HT-29 (cell line): ENCODE measurements at regions not wholly inside any gene's neighbourhood (a gene's known extent, or its start where the extent isn't known, plus 50 kb on each side); places are given as distances from the start of the nearest gene placed in this dataset.

Experiments used
- DNase-seq: peaks from one replicate; pipeline ENCODE4 v3.0.0-alpha.2; 2015; ENCODE audit warnings: low spot score

DNA sequence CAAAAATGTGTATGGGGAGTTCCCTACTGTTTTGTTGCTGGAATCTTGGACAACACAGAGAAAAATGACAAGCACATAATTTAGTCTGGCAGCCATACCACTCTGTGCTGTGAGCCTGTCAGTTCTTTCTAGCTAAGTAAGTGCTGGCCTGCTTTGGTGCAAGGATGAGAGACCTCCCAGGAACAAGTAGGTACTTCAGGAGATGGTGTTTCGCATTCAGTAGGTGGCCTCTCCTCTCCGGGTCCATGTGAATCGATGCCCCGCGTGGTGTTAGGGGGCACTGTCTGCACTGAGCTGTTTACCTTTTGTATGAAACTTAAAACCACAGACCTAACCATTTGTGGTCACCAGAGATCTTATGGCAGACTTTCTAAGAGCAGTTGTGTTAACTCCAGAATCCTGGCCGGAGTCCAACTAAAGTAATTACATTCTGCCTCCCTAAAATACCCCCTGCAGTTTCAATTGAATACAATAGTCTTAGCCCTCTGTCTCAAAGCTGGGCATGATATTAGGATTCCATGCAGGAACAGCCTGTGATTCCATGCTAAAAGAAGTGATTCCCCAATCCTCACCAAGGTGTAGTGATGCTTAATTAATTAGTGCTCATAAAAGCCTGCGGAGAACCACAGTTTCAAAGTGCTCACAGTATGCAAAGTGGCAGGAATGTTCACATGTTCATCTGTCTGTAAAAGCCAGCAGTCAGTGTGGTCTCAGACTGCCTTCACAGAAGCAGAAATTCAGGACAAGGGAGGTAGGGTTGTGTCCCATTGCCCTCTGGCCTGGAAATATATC is 64.2 kb downstream of the LLPH start:
- DNase-seq, result peak; percentile 15

- no peak for DNase-seq
Measured at GRCh38 chr12:66065641-66066136, 64.9 kb downstream of the LLPH start.

DNA sequence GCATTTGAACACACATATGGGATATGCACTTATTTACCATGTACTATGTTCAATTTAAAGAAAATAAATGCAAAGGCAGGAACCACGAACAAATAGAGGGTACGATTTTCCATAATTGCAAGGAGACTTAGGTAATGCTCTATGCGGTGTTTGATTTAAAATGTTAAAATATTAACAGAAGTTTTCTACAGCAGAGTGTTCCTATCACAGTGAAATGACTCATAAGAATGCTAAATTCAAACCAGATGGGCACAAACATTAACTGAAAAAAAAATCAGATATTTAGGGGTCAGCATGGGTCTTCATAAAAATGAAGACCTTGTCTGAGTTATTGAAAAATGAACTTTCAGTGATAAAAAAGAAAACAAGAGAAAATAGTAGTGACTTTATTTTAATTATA is 65.4 kb downstream of the LLPH start:
- no peak for DNase-seq

DNA sequence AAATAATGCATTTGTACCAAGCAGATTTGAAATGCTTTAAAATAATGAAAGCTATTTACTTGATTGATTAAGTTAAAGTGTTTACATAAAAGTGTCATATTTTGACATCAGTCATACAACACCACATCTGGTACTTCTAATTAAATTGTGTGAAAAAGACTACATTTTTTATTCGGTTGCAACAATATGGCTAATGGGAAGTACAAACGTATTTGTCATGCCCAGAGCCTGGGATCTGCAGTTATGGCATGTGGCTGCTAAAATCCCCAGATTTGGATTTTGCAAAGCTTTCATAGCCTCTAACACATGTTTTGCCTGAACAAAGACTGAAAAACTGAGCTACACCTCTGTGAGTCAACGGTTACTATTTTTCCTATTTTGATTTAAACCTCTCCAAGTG is 66.6 kb downstream of the LLPH start:
- no peak for DNase-seq

DNA sequence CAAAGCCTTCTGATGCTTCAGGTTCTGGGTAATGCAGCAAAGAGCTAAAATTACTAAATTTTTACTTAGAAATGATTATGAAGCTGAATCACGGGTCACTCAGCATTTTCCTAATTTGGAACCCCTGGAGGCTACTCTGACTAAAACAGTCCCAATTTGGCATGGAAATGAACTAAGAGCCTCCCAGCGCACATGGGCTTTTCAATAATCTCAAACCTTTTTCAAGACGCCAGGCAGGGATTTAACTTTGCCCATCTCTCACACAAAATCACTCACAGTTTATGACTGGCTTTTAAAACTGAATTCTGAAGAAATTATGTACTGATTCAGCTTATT is 68.3 kb downstream of the LLPH start:
- no peak for DNase-seq

DNA sequence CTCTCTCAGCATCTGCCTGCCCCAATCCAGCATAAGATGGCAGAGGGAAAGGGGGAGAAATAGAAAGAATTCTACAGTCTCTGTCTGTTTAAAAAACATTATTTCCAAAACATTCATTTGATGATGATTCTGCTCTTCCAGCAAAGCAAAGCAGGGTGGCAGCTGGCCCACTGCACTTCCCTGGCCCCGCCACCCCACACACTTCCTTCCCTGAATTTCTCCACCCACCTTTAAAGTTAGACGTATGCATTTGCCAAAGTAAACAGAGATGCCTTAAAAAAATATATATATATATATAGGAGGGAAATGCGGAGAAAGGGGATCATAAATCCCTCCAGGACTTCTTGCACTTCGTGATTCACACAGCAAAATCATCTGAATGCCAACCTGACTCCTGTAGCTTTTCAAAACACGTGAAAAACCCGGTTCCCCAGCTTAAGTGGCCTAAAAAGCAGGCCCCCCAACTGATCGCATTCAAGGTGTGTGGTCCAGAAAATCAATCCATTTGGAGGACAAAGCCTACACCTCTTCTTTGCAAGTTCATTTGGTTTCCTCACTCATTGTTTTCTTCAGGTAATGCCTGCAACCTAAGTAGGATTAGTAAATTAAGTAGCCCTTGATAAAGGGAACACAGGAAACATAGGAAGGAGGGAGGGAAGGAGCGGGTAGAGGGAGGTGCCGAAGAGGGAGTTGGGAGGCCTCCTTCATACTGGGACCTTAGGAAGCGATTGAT is 68.8 kb downstream of the LLPH start:
- no peak for DNase-seq

DNA sequence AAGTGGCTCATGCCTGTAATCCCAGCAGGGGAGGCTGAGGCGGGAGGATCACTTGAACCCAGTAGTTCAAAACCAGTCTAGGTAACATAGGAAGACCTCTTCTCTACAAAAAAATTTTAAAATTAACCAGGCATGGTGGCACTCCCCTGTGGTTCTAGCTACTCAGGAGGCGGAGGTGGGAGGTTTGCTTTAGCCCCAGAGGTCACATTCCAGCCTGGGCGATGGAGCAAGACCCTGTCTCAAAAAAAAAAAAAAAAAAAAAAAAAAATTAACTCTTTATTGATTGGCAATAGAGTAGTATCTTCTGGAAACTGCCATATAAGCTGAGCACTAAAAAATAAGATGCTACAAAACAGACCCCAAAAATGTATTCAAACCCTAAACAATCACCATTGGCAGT is 69.5 kb downstream of the LLPH start:
- DNase-seq, result no peak

GRCh38 chr12:66060163-66060907 is 70.2 kb downstream of the LLPH start:
- DNase-seq, result no peak

DNA sequence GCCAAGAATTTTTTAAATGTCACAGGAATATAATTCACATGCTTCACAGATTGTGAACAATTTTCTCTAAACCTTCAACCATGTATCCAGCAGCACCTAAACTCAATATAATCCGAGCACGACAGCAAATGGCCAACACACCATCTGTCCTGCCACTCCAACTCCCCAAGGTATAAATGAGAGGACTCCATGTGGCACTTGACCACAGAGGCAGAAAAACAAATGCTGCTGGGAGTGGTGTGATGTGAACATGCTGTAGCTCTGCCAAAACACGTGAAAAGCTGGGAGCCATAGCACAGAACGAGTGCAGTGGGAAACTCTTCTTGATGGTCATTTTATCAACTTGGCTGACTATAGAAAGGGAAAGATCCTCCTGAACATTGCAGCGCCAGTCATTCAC is 70.9 kb downstream of the LLPH start:
- no peak for DNase-seq

GRCh38 chr12:66058554-66058953 is 72.0 kb downstream of the LLPH start:
- no peak for DNase-seq

DNA sequence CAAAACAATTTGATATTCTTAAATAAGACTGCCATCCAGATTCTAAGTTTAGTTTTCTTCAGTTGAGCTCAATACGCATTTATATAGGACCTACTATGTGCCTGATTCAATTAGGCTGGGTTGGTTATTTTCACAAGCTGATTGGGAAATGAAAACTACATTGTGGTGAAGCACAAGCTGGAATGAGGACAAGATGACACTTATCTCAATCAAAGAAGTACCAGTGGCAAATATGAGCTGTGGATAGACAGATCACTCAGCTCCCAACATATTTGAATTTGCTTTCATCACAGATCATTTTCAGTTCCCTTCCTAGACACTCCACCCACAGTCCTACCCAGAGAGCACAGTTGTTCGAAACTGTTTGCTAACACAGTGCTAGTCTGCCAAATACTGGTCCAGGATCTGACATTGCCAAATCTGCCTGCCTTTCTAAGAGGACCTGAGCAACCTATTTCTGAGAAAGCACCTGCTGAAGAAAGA is 74.7 kb downstream of the LLPH start:
- DNase-seq, result no peak

DNA sequence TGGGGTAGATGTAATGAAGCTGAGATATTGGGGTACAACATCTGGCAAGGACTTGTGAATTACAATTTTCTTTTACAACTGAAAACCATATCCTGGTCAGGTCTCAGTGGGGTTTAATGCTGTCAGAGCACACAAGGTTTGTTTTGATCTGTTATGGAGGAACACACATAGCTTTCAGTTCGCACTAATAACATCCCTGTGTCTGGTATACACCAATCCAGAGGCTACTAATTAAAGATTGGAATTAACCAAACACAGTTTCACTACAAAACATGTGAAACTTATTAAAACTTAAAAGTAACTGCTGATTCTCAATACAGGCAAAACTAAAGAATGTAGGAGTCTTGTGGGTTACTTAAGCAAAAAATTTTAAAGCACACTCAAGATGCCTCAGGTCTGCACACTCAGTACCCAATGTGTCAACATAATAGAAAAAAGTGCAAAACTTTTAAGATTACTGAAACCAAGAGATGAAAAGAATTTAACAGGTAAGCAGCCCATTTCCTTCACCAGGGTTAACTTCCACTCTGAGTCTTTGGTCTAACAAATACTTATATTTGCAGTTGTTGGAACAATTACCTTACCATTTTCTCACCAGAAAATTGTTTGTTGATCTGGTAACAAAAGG is 77.4 kb downstream of the LLPH start:
- DNase-seq, result no peak

DNA sequence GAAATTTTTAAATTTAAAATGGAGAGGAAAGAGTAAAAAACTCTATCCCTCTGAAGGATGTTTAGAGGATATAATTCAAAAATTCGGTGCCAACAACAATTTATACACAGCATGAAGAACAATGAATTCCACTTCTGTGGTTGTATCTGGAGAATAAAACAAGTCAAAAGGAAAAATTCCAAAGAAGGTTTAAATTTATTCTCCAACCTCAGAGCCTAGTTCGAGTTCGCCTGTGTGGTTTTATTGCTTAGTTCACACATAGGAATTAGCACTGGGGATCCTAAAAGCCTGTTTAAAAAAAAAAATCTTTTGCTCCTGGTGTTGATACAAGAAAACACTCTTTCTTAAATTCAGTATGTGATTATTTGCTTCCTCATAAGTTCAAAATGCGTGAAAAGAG is 79.2 kb downstream of the LLPH start:
- DNase-seq, result no peak

GRCh38 chr12:66050610-66051009 is 79.9 kb downstream of the LLPH start:
- DNase-seq, result no peak

DNA sequence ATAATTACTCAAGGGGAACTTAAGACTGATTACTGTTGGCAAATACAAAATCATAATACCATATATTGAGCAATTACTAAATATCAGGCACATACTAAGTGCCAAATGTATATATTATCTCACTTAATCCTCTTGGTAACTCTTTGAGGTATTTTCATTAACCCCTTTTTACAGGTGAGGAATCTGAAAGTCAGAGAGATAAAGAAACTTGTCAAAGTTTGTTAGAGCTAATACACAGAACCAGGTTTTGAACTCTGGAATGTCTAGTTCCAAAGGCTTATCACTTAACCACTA is 80.3 kb downstream of the LLPH start:
- no peak for DNase-seq

- no peak for DNase-seq
Measured at GRCh38 chr12:66049538-66050282, 80.8 kb downstream of the LLPH start.

DNA sequence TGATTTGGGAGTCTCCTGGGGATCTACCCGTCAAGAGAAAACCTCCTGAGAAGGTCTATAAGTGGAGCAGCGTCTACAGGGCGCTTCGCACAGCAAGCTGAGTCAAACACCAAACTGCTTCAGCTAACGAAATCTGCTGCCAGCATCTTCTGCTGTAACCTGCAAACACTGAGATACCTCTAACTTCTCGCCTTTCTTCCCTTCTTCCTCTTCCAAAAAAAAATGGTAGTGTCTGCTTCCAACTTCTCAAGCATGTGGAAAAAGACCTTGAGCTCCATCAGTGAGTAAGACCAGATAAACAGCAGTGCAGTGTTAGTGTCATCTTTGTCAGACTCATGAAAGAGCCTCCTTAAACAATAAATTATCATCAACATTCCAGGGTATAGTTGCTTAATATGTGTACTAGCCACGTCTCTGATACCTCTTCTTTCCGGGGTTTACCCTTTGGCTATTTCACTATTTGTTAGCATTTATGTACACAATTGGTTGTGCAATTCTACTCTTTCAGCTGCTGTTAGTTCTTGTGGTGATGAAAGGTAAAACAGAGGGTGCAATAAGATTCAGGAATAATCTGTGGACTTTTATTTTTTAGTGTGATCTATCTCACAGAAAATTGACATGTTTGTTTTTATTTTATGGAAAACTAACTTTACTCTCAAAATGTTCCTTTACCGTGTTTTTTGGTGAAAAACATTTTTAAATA is 81.6 kb downstream of the LLPH start:
- DNase-seq, result no peak

DNA sequence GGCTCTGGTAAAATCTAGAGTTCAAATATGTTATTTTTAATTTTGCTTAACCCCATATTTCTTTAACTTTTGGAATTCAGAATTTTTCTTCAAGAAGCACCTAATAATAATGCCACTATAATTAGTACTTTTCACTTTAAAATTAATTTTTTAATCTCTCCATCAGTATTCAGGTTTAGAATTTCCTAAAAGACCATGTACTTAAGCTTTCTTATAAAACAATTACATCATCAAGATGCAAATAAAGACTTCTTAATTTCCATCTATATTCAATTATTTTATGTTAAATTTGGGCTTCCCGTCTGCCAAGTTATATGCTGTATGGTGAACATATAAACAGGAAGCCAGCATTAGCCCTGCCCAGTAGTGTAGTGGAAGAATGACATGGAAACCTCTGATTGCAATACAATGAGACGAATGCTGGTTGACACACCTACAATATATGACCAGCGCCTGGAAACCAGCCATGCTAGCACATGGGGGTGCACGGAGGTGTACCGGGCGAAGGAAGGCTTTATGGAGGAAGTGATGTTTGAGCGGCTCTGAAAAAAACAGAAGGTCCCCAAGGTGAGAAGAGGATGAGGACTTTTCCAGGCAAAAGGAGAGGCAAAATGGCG is 82.2 kb downstream of the LLPH start:
- DNase-seq, result no peak

DNA sequence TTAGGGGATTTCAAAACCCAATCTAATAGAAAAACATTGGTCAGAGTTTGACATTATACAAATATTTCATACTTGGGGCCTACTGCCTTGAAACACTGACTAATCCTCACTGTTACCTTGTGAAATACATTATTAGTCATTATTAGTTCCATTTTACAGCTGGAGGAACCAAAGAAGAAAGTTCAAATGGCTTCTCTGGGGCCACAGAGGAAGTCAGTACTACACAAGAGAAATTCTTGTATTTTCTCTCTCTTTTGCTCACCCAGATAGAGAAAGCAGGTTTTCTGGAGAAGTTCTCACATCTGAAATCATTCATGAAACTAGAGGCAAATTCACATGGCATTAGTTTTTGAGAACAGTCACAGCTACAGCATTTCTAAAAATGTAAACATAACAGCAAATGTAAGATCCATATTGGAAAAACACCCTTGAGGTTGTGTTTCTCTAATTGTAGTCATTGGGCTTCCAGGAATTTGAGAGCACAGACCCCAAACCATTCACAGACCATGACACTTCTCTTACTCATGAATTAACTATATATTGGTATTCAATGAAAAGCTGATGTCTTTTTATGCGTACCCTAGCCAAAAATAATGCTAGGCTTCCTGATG is 83.0 kb downstream of the LLPH start:
- no peak for DNase-seq

DNA sequence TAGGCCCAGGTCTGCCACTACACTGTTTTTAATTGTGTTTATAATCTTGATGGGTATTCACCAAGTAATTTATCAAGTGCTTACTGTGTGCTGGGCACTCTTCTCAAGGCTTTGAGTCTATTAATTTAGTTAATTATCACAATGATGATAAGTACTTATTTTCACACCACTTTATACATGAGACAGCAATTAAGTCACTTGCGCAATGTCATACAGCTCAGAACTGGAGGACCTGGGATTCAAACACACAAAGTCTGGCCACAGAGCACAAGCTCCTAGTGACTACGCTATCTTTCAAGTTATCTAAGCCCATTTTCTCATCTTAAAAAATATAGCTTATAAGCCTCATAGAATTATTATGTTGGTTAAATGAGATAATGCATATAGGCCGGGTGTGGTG is 85.0 kb downstream of the LLPH start:
- DNase-seq, result no peak
